D721Med (cell line): ENCODE measurements at regions not wholly inside any gene's neighbourhood (a gene's known extent, or its start where the extent isn't known, plus 50 kb on each side); places are given as distances from the start of the nearest gene placed in this dataset.
"Not testable (repeated sequence)": the region's sequence is repeated elsewhere in the genome, so short reads cannot be mapped to it uniquely, and the experiment has no call there.

ENCODE experiments used
- DNase-seq: peaks from one replicate; pipeline ENCODE4 v3.0.0; 2011; ENCODE audit warnings: low spot score; ENCODE audit not compliant: insufficient read length
- FAIRE-seq: peaks from 2 replicates; lab custom pipeline; 2011; peaks lifted over from hg19 to GRCh38; lab: Jason Lieb, UNC
- CTCF ChIP-seq: IDR thresholded peaks from 2 replicates; pipeline ENCODE4 v1.5.1; 2012; ENCODE audit warnings: mild to moderate bottlenecking, control low read depth; ENCODE audit not compliant: insufficient read depth; ENCODE audit errors: missing control alignments

DNA sequence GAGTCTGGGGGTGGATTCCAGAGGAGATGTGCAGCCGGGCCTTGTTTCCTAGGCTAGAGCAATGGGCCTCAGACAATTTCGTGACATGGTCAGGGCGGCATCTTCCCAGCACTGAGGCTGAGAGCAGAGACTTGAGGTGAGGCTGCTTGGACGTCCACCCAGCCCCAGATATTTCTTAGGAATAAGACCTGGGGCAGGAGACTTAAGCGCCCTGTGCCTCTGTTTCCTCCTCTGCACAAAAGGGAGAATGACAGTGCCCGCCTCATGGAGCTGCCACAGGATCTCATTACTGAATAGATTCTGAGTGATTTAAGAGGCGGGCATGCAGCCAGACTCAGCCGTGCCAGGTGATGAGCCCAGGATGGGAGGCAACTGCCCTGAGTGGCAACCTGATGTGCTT is 297.9 kb upstream of the SFSWAP start:
- FAIRE-seq (no peak), DNase-seq (no peak)
- no peak for TF ChIP-seq CTCF

DNA sequence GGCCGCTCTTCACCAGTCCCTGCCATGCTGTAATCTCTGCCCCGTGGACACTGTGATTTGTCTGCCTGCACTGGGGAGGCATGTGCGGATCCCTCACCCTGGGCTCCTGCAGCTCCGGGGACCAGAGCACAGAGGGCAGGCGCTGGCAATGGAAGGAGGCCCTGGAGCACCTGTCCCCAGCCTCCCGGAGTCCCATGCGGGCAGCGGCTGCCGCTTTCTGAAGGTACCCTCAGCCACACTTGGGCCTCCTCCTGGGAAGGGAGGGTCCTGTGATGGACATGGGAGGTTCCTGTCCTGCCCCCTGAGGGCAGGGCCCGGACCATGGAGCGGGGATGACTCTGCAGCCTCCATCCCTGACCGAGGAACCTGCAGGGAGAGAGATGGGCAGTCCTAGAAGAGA is 297.4 kb upstream of the SFSWAP start:
- no peak for TF ChIP-seq CTCF
- FAIRE-seq (no peak), DNase-seq (no peak)

- not testable (repeated sequence) for DNase-seq, FAIRE-seq
These were observed 296.6 kb upstream of the SFSWAP start for GRCh38 chr12:131414155-131414922.

- DNase-seq: no peak
- FAIRE-seq: no peak
- no peak for TF ChIP-seq CTCF
These were observed 295.1 kb upstream of the SFSWAP start for GRCh38 chr12:131415781-131416180.

DNA sequence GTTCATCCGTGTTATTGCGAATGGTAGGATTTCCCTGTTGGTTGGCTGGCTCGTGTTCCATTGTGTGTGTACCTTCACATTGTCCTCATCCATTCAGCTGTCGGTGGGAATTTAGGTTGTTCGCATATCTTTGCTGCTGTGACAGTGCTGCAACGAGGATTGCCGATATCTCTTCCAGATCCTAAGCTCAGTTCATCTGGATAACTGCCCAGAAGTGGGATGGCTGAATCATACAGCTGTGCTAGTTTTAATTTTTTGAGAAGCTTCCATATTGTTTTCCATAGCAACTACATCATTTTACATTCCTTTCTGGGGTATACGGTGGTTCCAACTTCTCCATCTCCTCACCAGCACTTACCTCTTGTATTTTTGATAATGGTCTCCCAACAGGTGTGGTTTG is 292.8 kb upstream of the SFSWAP start:
- no peak for TF ChIP-seq CTCF
- DNase-seq (no peak), FAIRE-seq (no peak)

GRCh38 chr12:131418884-131419283 is 292.0 kb upstream of the SFSWAP start:
- no peak for FAIRE-seq
- no peak for TF ChIP-seq CTCF
- DNase-seq: no peak

GRCh38 chr12:131420867-131421447 is 289.9 kb upstream of the SFSWAP start:
- FAIRE-seq: no peak

More at GRCh38 chr12:131420867-131421447, 289.9 kb upstream of the SFSWAP start:
- DNase-seq: no peak
- TF ChIP-seq CTCF: no peak
